NT2/D1 (cell line): ENCODE measurements at regions not wholly inside any gene's neighbourhood (a gene's known extent, or its start where the extent isn't known, plus 50 kb on each side); places are given as distances from the start of the nearest gene placed in this dataset.

Experiments
- YY1 ChIP-seq: IDR thresholded peaks from 2 replicates; pipeline ENCODE4 v1.6.1; 2011; ENCODE audit not compliant: insufficient read length, insufficient read depth
- ZNF274 ChIP-seq: IDR thresholded peaks from 2 replicates; pipeline ENCODE4 v1.6.1; 2011; ENCODE audit warnings: mild to moderate bottlenecking, low read depth, low read length

- no peak for TF ChIP-seq ZNF274
- no peak for TF ChIP-seq YY1
Measured at GRCh38 chr1:118303064-118303463, 118.0 kb upstream of the SPAG17 start.
